OCI-LY7 (cell line): ENCODE measurements at regions not wholly inside any gene's neighbourhood (a gene's known extent, or its start where the extent isn't known, plus 50 kb on each side); places are given as distances from the start of the nearest gene placed in this dataset.

Experiments
- CTCF ChIP-seq: fragments of 200-600 bp; sonication (generic); conservative IDR thresholded peaks from 2 replicates; pipeline ENCODE4 v1.5.1; 2014; ENCODE audit warnings: mild to moderate bottlenecking, antibody characterized with exemption, low read length, moderate library complexity, mixed read lengths
- EZH2phosphoT487 ChIP-seq: fragments of 200-600 bp; sonication (generic); IDR thresholded peaks from 2 replicates; pipeline ENCODE4 v1.6.1; 2018; ENCODE audit warnings: low read depth, borderline replicate concordance, mild to moderate bottlenecking, mixed run types, antibody characterized with exemption, low read length, moderate library complexity, mixed read lengths

DNA sequence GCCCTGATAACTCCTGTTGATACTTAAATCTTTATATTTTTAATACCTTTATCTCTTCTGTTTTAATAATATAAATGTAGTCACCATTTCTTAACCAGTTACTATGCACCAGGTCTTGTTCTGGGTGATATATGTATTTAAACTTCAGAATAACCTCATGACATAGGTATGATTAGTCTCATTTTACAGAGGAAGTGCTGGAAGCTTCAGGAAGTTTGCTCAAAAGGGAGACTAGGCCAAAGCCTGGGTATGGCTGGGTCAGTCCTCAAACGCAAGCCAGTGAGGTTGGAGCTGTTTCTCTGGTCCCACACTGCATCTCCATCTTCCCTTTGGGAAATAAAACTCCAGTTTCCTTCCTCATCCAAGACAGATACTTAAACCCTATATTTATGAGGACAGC, 204.7 kb upstream of the TANK start:
- TF ChIP-seq CTCF, result no peak
- no peak for TF ChIP-seq EZH2phosphoT487
